Progenitor cell of endocrine pancreas (in vitro differentiated cells): ENCODE measurements at regions not wholly inside any gene's neighbourhood (a gene's known extent, or its start where the extent isn't known, plus 50 kb on each side); places are given as distances from the start of the nearest gene placed in this dataset.

Experiments
- DNase-seq: peaks from one replicate; pipeline ENCODE4 v3.0.0; 2021; ENCODE audit warnings: low spot score; ENCODE audit not compliant: unreplicated experiment
- H3K27ac Mint-ChIP-seq: 2 replicates; pipeline ENCODE4 v1.8.0; 2021; ENCODE audit warnings: mild to moderate bottlenecking, moderate library complexity, mixed read lengths
- H3K27me3 Mint-ChIP-seq: 2 replicates; pipeline ENCODE4 v1.8.0; 2021; ENCODE audit warnings: mixed read lengths
- H3K36me3 Mint-ChIP-seq: 2 replicates; pipeline ENCODE4 v1.8.0; 2022; ENCODE audit warnings: mixed read lengths; ENCODE audit not compliant: insufficient read depth
- H3K4me1 Mint-ChIP-seq: 2 replicates; pipeline ENCODE4 v1.8.0; 2021; ENCODE audit warnings: low read depth, mixed read lengths
- H3K4me3 Mint-ChIP-seq: 2 replicates; pipeline ENCODE4 v1.8.0; 2021; ENCODE audit warnings: low read depth, mild to moderate bottlenecking, moderate library complexity, mixed read lengths
- H3K9me3 Mint-ChIP-seq: 2 replicates; pipeline ENCODE4 v1.8.0; 2021; ENCODE audit warnings: low read depth, mixed read lengths
- CTCF ChIP-seq: fragments of 200-600 bp; sonication (generic); IDR thresholded peaks from one replicate; pipeline ENCODE4 v1.5.0; 2021; ENCODE audit warnings: antibody characterized with exemption, mild to moderate bottlenecking; ENCODE audit not compliant: unreplicated experiment

GRCh38 chr1:200480964-200481363, 71.1 kb upstream of the ZNF281 start:
- TF ChIP-seq CTCF = no peak
- H3K36me3 Mint-ChIP-seq = no peaks in the 10 kb centered on the region
- no peak overlapping the region for H3K27ac Mint-ChIP-seq
- no peaks in the 10 kb centered on the region for H3K9me3 Mint-ChIP-seq
- peaks cover 7% of the 10 kb centered on the region for H3K4me1 Mint-ChIP-seq
- H3K4me3 Mint-ChIP-seq = no peak overlapping the region
- peaks cover 7% of the 10 kb centered on the region for H3K27me3 Mint-ChIP-seq
- no peak for DNase-seq

GRCh38 chr1:200479816-200480215, 70.0 kb upstream of the ZNF281 start:
- Mint-ChIP-seq H3K4me1 (peaks cover 13% of the 10 kb centered on the region), H3K36me3 (no peaks in the 10 kb centered on the region), H3K9me3 (no peaks in the 10 kb centered on the region), H3K4me3 (no peak overlapping the region), H3K27ac (no peak overlapping the region), H3K27me3 (peaks cover 7% of the 10 kb centered on the region)
- TF ChIP-seq CTCF = no peak
- DNase-seq = no peak

GRCh38 chr1:200478945-200479558, 69.2 kb upstream of the ZNF281 start:
- TF ChIP-seq CTCF = no peak
- Mint-ChIP-seq H3K9me3 (no peaks in the 10 kb centered on the region), H3K27ac (no peak overlapping the region), H3K4me3 (no peak overlapping the region), H3K4me1 (peaks cover 16% of the 10 kb centered on the region), H3K27me3 (peaks cover 7% of the 10 kb centered on the region), H3K36me3 (no peaks in the 10 kb centered on the region)
- DNase-seq = no peak

- H3K36me3 Mint-ChIP-seq = no peaks in the 10 kb centered on the region
- no peak overlapping the region for H3K27ac Mint-ChIP-seq
- H3K27me3 Mint-ChIP-seq = peaks cover 7% of the 10 kb centered on the region
- H3K9me3 Mint-ChIP-seq = no peaks in the 10 kb centered on the region
- no peak overlapping the region for H3K4me3 Mint-ChIP-seq
- TF ChIP-seq CTCF = no peak
- peaks cover 15% of the 10 kb centered on the region for H3K4me1 Mint-ChIP-seq
- DNase-seq = no peak
Measured at GRCh38 chr1:200478239-200478623, 68.4 kb upstream of the ZNF281 start.

- H3K9me3 Mint-ChIP-seq = no peaks in the 10 kb centered on the region
- no peak overlapping the region for H3K27ac Mint-ChIP-seq
- DNase-seq = no peak
- no peak overlapping the region for H3K4me3 Mint-ChIP-seq
- H3K4me1 Mint-ChIP-seq = peaks cover 15% of the 10 kb centered on the region
- TF ChIP-seq CTCF = no peak
- H3K27me3 Mint-ChIP-seq = no peaks in the 10 kb centered on the region
- H3K36me3 Mint-ChIP-seq = no peaks in the 10 kb centered on the region
Measured at GRCh38 chr1:200474633-200475032, 64.8 kb upstream of the ZNF281 start.
